H1 (cell line): ENCODE measurements at regions not wholly inside any gene's neighbourhood (a gene's known extent, or its start where the extent isn't known, plus 50 kb on each side); places are given as distances from the start of the nearest gene placed in this dataset.

ENCODE experiments used
- CHD2 ChIP-seq: IDR thresholded peaks from 2 replicates; pipeline ENCODE4 v1.6.1; 2012; ENCODE audit warnings: low read length, improper control_type of control experiment
- KDM5A ChIP-seq: fragments of 200-600 bp; IDR thresholded peaks from 2 replicates; pipeline ENCODE4 v1.7.1; 2012; ENCODE audit warnings: mild to moderate bottlenecking, low read length, inconsistent platforms, mixed read lengths
- POLR2AphosphoS5 ChIP-seq: IDR thresholded peaks from 2 replicates; pipeline ENCODE4 v1.6.1; 2011; ENCODE audit warnings: low read depth, low read length
- TAF7 ChIP-seq: optimal IDR thresholded peaks from 2 replicates; pipeline ENCODE3; 2011; ENCODE audit warnings: low read depth, mild to moderate bottlenecking, inconsistent platforms, low read length, moderate library complexity, borderline replicate concordance
- TBP ChIP-seq: IDR thresholded peaks from 2 replicates; pipeline ENCODE4 v1.6.1; 2011; ENCODE audit warnings: low read depth, low read length, improper control_type of control experiment
- TCF12 ChIP-seq: IDR thresholded peaks from 2 replicates; pipeline ENCODE4 v1.6.1; 2011; ENCODE audit warnings: low read depth, mild to moderate bottlenecking, low read length

DNA sequence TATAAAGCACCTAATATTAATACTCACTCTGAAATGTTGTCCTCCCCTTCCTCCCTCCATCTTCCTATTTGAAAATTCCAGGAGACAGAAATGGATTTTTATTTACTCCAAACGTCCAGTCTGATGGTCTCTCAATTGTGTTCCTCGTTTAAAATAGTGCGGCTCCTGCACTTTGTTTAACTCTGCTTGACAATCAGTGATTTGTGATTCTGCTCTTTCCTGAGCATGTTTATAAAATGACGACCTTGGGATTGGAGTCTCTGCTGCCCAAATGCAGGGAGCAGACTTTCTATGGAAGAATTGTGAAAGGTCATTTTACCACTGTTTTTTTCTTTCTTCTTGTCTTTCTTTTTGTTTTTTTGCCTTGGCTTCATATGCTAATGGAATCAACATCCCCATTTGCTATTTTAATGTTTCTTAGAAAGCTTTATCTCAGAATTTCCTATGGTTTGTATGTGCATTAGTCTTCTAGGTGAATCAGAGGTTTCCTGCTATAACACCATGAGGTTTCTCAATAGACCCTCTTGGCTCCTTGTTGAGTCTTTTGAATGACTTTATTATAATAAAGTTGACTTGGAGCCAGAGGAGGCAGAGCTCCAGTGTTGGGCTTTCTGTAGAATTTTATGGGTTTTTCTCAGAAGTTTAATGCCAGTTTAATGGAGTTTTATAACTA, 376.5 kb downstream of the CDH11 start (continued):
- TF ChIP-seq TBP (no peak), POLR2AphosphoS5 (no peak), KDM5A (no peak), TAF7 (no peak), CHD2 (no peak), TCF12 (no peak)
